HUES48 (cell line): ENCODE measurements at regions not wholly inside any gene's neighbourhood (a gene's known extent, or its start where the extent isn't known, plus 50 kb on each side); places are given as distances from the start of the nearest gene placed in this dataset.

Experiments used
- H3K27ac ChIP-seq: one replicate; pipeline ENCODE4 v1.7.0; 2013; ENCODE audit warnings: low read depth, low read length, inconsistent platforms
- H3K27me3 ChIP-seq: 2 replicates; pipeline ENCODE4 v1.6.1; 2013; ENCODE audit warnings: mild to moderate bottlenecking, low read length; ENCODE audit not compliant: control insufficient read depth, insufficient read depth
- H3K36me3 ChIP-seq: 2 replicates; pipeline ENCODE4 v1.6.1; 2013; ENCODE audit warnings: low read length; ENCODE audit not compliant: control insufficient read depth, insufficient read depth
- H3K4me1 ChIP-seq: 2 replicates; pipeline ENCODE4 v1.6.1; 2013; ENCODE audit warnings: mild to moderate bottlenecking, low read length; ENCODE audit not compliant: control insufficient read depth, insufficient read depth
- H3K4me3 ChIP-seq: 2 replicates; pipeline ENCODE4 v1.5.1; 2013; ENCODE audit warnings: mild to moderate bottlenecking, low read depth, low read length
- H3K9ac ChIP-seq: 2 replicates; pipeline ENCODE4 v1.6.1; 2013; ENCODE audit warnings: mild to moderate bottlenecking, low read depth, low read length, moderate library complexity
- H3K9me3 ChIP-seq: 2 replicates; pipeline ENCODE4 v1.6.1; 2013; ENCODE audit warnings: low read length; ENCODE audit not compliant: control insufficient read depth, insufficient read depth

DNA sequence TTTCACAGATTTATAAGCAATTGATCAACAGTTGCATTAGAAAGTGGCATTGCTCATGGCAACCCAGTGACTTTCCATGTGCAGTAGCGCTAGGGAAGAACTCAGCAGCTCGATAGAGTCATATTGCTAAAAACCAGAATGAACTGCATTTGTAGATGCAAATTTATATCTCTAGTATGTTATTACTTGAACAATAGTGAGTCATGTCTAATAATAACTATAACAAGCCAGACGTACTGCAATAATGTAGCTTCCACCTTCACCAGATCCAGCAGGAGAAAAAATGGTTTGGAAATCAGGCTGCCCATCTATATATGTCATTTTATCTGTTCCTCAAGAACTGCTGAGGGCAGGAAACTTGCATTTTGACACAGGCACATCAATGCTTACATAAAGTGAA, 66.5 kb upstream of the FIGN start:
- H3K4me1 ChIP-seq, result no peaks in the 10 kb centered on the region
- H3K27me3 ChIP-seq, result no peaks in the 10 kb centered on the region
- H3K9me3 ChIP-seq, result no peaks in the 10 kb centered on the region
- H3K27ac ChIP-seq, result no peak overlapping the region
- no peak overlapping the region for H3K4me3 ChIP-seq
- H3K36me3 ChIP-seq, result no peaks in the 10 kb centered on the region
- H3K9ac ChIP-seq, result no peak overlapping the region

DNA sequence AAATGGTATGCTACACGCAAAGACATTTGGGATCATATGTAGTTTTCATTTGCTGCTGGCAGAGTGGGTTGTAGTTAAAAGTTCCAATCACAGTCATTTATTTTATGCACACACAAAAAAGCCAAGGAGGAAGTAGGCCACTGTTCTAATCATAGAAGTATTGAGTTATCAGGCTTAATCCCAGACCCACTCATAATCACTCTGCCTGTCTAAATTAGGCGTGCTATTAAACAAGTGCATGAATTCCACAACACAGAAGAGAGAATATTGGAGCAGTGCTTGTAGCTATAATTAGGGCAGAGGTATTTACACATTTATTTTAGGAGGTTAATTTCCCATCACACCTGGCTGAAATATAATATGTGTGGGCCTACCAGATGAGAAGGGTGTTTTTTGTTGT, 65.7 kb upstream of the FIGN start:
- H3K4me3 ChIP-seq, result no peak overlapping the region
- H3K9ac ChIP-seq, result no peak overlapping the region
- H3K27ac ChIP-seq, result no peak overlapping the region
- no peaks in the 10 kb centered on the region for H3K36me3 ChIP-seq
- H3K4me1 ChIP-seq, result no peaks in the 10 kb centered on the region
- no peaks in the 10 kb centered on the region for H3K27me3 ChIP-seq
- H3K9me3 ChIP-seq, result no peaks in the 10 kb centered on the region

- Histone ChIP-seq H3K4me3 (no peak overlapping the region), H3K9ac (no peak overlapping the region), H3K27ac (peak overlapping the region; percentile 0), H3K4me1 (no peaks in the 10 kb centered on the region), H3K36me3 (no peaks in the 10 kb centered on the region), H3K27me3 (no peaks in the 10 kb centered on the region), H3K9me3 (no peaks in the 10 kb centered on the region)
Observed at GRCh38 chr2:163800951-163801381, 65.2 kb upstream of the FIGN start.

DNA sequence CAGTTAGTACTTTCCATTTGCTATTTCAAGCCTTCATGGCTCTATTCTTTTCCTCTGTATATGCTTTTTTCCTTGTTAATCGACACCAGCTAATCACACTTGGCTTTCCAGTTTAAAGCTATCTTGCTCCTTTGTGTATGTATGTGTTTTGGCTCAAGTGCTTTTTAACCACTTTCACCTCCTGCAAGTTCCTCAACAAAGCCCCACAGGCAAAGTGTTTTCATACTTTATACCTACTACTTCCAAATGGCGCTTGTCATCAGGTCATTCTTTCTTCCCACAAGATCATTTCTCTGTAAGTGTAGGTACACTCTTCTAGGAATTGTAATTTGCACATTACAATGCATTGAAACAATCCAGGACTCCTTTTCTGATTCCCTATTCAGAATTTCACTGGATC, 64.0 kb upstream of the FIGN start:
- Histone ChIP-seq H3K27me3 (no peaks in the 10 kb centered on the region), H3K27ac (no peak overlapping the region), H3K9me3 (no peaks in the 10 kb centered on the region), H3K4me3 (no peak overlapping the region), H3K36me3 (no peaks in the 10 kb centered on the region), H3K4me1 (no peaks in the 10 kb centered on the region), H3K9ac (no peak overlapping the region)

DNA sequence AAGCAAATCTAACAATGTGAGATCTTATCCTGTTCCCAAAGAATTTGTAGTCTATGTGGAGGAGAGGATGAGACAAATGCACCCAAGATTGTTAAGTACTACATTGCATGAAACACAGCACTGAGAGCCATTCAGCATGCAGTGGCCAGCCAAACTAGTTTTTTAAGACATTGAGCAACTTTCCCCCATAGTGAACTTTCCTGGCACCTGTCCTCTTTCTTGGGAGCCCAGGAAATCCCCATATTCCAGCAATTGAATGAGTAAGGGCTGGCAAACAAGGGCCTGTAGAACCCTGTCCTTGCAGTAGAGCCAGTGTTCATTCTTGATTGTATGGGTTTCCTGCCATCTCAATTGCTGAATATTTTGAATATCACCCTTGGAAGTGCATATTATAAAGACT, 58.8 kb upstream of the FIGN start:
- Histone ChIP-seq H3K9ac (no peak overlapping the region), H3K9me3 (no peaks in the 10 kb centered on the region), H3K4me3 (no peak overlapping the region), H3K27me3 (no peaks in the 10 kb centered on the region), H3K4me1 (no peaks in the 10 kb centered on the region), H3K27ac (no peak overlapping the region), H3K36me3 (no peaks in the 10 kb centered on the region)
